GM23338 (cell line): ENCODE measurements at regions not wholly inside any gene's neighbourhood (a gene's known extent, or its start where the extent isn't known, plus 50 kb on each side); places are given as distances from the start of the nearest gene placed in this dataset.

Experiments used
- ATAC-seq: fragments of 200-7000 bp; cut with Tn5 transposase; 3 replicates; pipeline ENCODE4 v1.9.1; 2020
- DNase-seq: peaks from one replicate; pipeline ENCODE4 v3.0.0-alpha.2; 2015; ENCODE audit warnings: low spot score
- H2AFZ ChIP-seq: fragments of 200-600 bp; sonication (generic); 2 replicates; pipeline ENCODE4 v1.8.0; 2016; ENCODE audit warnings: antibody characterized with exemption, mild to moderate bottlenecking, moderate library complexity
- H3F3A ChIP-seq: fragments of 200-600 bp; sonication (generic); replicated peaks from 2 replicates; pipeline ENCODE4 v1.8.0; 2017; ENCODE audit warnings: antibody characterized with exemption, mixed run types, low read depth
- H3K27ac ChIP-seq: fragments of 200-600 bp; sonication (generic); 2 replicates; pipeline ENCODE4 v1.6.1; 2016; ENCODE audit warnings: low read depth
- H3K27me3 ChIP-seq: fragments of 200-600 bp; sonication (generic); 2 replicates; pipeline ENCODE4 v1.8.0; 2016; ENCODE audit warnings: mild to moderate bottlenecking, mixed run types, moderate library complexity; ENCODE audit not compliant: insufficient read depth
- H3K36me3 ChIP-seq: fragments of 200-600 bp; sonication (generic); 2 replicates; pipeline ENCODE4 v1.8.0; 2016; ENCODE audit warnings: mild to moderate bottlenecking; ENCODE audit not compliant: insufficient read depth
- H3K4me1 ChIP-seq: fragments of 200-600 bp; sonication (generic); 2 replicates; pipeline ENCODE4 v1.8.0; 2016; ENCODE audit warnings: mild to moderate bottlenecking, moderate library complexity; ENCODE audit not compliant: insufficient read depth
- H3K4me2 ChIP-seq: fragments of 200-600 bp; sonication (generic); 2 replicates; pipeline ENCODE4 v1.7.1; 2017; ENCODE audit warnings: mixed run types
- H3K4me3 ChIP-seq: fragments of 200-600 bp; sonication (generic); 2 replicates; pipeline ENCODE4 v1.6.1; 2016; ENCODE audit warnings: mixed run types
- H3K79me2 ChIP-seq: fragments of 200-600 bp; sonication (generic); replicated peaks from 2 replicates; pipeline ENCODE4 v1.8.0; 2017; ENCODE audit warnings: mild to moderate bottlenecking; ENCODE audit not compliant: insufficient read depth
- H3K9me2 ChIP-seq: fragments of 200-600 bp; sonication (generic); 2 replicates; pipeline ENCODE4 v1.8.0; 2017; ENCODE audit not compliant: insufficient read depth
- H4K20me1 ChIP-seq: fragments of 200-600 bp; sonication (generic); replicated peaks from 2 replicates; pipeline ENCODE4 v1.8.0; 2017; ENCODE audit warnings: mild to moderate bottlenecking; ENCODE audit not compliant: insufficient read depth
- H3K27ac Mint-ChIP-seq: 2 replicates; pipeline ENCODE4 v1.8.0; 2020; ENCODE audit warnings: inconsistent platforms, mild to moderate bottlenecking, moderate library complexity, mixed read lengths
- H3K27me3 Mint-ChIP-seq: 3 replicates; pipeline ENCODE4 v1.8.0; 2022; ENCODE audit warnings: low read depth, mild to moderate bottlenecking, moderate library complexity, mixed read lengths, inconsistent platforms; ENCODE audit not compliant: insufficient read depth, poor library complexity
- H3K36me3 Mint-ChIP-seq: 3 replicates; pipeline ENCODE4 v1.8.0; 2021; ENCODE audit warnings: low read depth, mild to moderate bottlenecking, inconsistent platforms, moderate library complexity, mixed read lengths
- H3K4me1 Mint-ChIP-seq: 3 replicates; pipeline ENCODE4 v1.8.0; 2020; ENCODE audit warnings: mild to moderate bottlenecking, inconsistent platforms, mixed read lengths
- H3K4me3 Mint-ChIP-seq: 3 replicates; pipeline ENCODE4 v1.8.0; 2021; ENCODE audit warnings: moderate library complexity, mild to moderate bottlenecking, inconsistent platforms, mixed read lengths
- H3K9me3 Mint-ChIP-seq: 3 replicates; pipeline ENCODE4 v1.8.0; 2020; ENCODE audit warnings: moderate library complexity, mild to moderate bottlenecking, inconsistent platforms, mixed read lengths
- CREB1 ChIP-seq: fragments of 250-450 bp; sonication (Bioruptor Pico); IDR thresholded peaks from 2 replicates; pipeline ENCODE4 v1.5.0; 2020; ENCODE audit warnings: low read depth, mild to moderate bottlenecking, moderate library complexity
- EZH2phosphoT487 ChIP-seq: fragments of 200-600 bp; sonication (generic); IDR thresholded peaks from one replicate; pipeline ENCODE4 v1.8.1; 2018; ENCODE audit warnings: antibody characterized with exemption; ENCODE audit not compliant: unreplicated experiment
- JUNB ChIP-seq: IDR thresholded peaks from one replicate; pipeline ENCODE4 v1.6.1; 2016; ENCODE audit warnings: antibody characterized with exemption; ENCODE audit not compliant: unreplicated experiment
- NANOG ChIP-seq: IDR thresholded peaks from 2 replicates; pipeline ENCODE4 v1.6.1; 2016; ENCODE audit warnings: antibody characterized with exemption, borderline replicate concordance
- POLR2AphosphoS5 ChIP-seq: IDR thresholded peaks from 2 replicates; pipeline ENCODE4 v1.6.1; 2016; ENCODE audit warnings: antibody characterized with exemption, low read depth
- STAT1 ChIP-seq: IDR thresholded peaks from one replicate; pipeline ENCODE4 v1.6.1; 2016; ENCODE audit warnings: antibody characterized with exemption; ENCODE audit not compliant: unreplicated experiment
- ZNF114 ChIP-seq: fragments of 250-450 bp; sonication (Bioruptor Pico); IDR thresholded peaks from 2 replicates; pipeline ENCODE4 v1.5.0; 2020; ENCODE audit warnings: mild to moderate bottlenecking, moderate library complexity
- ZNF331 ChIP-seq: fragments of 250-450 bp; sonication (Bioruptor Pico); IDR thresholded peaks from 2 replicates; pipeline ENCODE4 v1.5.0; 2020; ENCODE audit warnings: low read depth, mild to moderate bottlenecking, moderate library complexity
- TF ChIP-seq, protein P1 (sequence below), 2 experiments: fragments of 200-600 bp in 1 of 2; sonication (generic) in 1 of 2; conservative IDR thresholded peaks; 2 replicates each; pipeline versions ENCODE4 v1.5.1 to v1.6.1; 2016 to 2017; ENCODE audit warnings: antibody characterized with exemption in 2 of 2, low read depth in 2 of 2, mild to moderate bottlenecking in 2 of 2, moderate library complexity in 1 of 2
- TF ChIP-seq, protein P2 (sequence below): fragments of 250-450 bp; sonication (Bioruptor Pico); IDR thresholded peaks from 2 replicates; pipeline ENCODE4 v1.5.0; 2020; ENCODE audit warnings: mild to moderate bottlenecking, moderate library complexity
- TF ChIP-seq, protein P3 (sequence below): IDR thresholded peaks from one replicate; pipeline ENCODE4 v1.6.1; 2018; ENCODE audit warnings: antibody characterized with exemption; ENCODE audit not compliant: unreplicated experiment
- TF ChIP-seq, protein P4 (sequence below): IDR thresholded peaks from 2 replicates; pipeline ENCODE4 v1.6.1; 2016; ENCODE audit warnings: antibody characterized with exemption

DNA sequence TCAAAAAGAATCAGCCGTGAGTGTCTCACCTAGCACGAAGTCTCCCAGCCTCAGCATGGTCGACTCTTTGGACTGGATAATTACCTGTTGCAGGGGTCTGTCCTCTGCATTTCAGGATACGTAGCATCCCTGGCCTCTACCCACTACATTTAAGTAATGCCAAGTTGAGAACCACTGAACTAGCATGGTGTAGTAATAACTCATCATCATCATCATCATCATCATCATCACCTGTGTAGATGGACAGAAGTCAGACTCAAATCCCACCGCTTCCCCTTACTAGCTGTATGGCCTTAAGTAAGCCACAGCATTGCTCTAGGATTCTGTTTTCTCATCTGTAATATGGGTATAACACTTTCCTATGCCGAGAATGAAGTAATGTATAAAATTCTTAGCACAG is 373.1 kb upstream of the XYLT1 start:
- no peaks in the 10 kb centered on the region for H3K79me2 ChIP-seq
- peaks cover 7% of the 10 kb centered on the region; the same call in 1 of the 2 replicates for H3K9me2 ChIP-seq
- peaks cover 9% of the 10 kb centered on the region; the same call in 1 of the 2 replicates for H3K4me1 ChIP-seq
- H3K36me3 Mint-ChIP-seq, result no peaks in the 10 kb centered on the region
- H2AFZ ChIP-seq, result no peak overlapping the region
- H3K27ac Mint-ChIP-seq, result no peak overlapping the region
- TF ChIP-seq ZNF114 (CRISPR knock-in tag), result no peak
- TF ChIP-seq ZNF331, result no peak
- TF ChIP-seq JUNB, result no peak
- TF ChIP-seq POLR2AphosphoS5, result no peak
- TF ChIP-seq, protein P1, sequence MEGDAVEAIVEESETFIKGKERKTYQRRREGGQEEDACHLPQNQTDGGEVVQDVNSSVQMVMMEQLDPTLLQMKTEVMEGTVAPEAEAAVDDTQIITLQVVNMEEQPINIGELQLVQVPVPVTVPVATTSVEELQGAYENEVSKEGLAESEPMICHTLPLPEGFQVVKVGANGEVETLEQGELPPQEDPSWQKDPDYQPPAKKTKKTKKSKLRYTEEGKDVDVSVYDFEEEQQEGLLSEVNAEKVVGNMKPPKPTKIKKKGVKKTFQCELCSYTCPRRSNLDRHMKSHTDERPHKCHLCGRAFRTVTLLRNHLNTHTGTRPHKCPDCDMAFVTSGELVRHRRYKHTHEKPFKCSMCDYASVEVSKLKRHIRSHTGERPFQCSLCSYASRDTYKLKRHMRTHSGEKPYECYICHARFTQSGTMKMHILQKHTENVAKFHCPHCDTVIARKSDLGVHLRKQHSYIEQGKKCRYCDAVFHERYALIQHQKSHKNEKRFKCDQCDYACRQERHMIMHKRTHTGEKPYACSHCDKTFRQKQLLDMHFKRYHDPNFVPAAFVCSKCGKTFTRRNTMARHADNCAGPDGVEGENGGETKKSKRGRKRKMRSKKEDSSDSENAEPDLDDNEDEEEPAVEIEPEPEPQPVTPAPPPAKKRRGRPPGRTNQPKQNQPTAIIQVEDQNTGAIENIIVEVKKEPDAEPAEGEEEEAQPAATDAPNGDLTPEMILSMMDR (conservative IDR thresholded peaks at IDR 0.05; ENCODE audit: low read depth in 2 of 2), result no peak
- TF ChIP-seq CREB1 (CRISPR knock-in tag), result no peak
- no peak for TF ChIP-seq NANOG
- TF ChIP-seq, protein P2, sequence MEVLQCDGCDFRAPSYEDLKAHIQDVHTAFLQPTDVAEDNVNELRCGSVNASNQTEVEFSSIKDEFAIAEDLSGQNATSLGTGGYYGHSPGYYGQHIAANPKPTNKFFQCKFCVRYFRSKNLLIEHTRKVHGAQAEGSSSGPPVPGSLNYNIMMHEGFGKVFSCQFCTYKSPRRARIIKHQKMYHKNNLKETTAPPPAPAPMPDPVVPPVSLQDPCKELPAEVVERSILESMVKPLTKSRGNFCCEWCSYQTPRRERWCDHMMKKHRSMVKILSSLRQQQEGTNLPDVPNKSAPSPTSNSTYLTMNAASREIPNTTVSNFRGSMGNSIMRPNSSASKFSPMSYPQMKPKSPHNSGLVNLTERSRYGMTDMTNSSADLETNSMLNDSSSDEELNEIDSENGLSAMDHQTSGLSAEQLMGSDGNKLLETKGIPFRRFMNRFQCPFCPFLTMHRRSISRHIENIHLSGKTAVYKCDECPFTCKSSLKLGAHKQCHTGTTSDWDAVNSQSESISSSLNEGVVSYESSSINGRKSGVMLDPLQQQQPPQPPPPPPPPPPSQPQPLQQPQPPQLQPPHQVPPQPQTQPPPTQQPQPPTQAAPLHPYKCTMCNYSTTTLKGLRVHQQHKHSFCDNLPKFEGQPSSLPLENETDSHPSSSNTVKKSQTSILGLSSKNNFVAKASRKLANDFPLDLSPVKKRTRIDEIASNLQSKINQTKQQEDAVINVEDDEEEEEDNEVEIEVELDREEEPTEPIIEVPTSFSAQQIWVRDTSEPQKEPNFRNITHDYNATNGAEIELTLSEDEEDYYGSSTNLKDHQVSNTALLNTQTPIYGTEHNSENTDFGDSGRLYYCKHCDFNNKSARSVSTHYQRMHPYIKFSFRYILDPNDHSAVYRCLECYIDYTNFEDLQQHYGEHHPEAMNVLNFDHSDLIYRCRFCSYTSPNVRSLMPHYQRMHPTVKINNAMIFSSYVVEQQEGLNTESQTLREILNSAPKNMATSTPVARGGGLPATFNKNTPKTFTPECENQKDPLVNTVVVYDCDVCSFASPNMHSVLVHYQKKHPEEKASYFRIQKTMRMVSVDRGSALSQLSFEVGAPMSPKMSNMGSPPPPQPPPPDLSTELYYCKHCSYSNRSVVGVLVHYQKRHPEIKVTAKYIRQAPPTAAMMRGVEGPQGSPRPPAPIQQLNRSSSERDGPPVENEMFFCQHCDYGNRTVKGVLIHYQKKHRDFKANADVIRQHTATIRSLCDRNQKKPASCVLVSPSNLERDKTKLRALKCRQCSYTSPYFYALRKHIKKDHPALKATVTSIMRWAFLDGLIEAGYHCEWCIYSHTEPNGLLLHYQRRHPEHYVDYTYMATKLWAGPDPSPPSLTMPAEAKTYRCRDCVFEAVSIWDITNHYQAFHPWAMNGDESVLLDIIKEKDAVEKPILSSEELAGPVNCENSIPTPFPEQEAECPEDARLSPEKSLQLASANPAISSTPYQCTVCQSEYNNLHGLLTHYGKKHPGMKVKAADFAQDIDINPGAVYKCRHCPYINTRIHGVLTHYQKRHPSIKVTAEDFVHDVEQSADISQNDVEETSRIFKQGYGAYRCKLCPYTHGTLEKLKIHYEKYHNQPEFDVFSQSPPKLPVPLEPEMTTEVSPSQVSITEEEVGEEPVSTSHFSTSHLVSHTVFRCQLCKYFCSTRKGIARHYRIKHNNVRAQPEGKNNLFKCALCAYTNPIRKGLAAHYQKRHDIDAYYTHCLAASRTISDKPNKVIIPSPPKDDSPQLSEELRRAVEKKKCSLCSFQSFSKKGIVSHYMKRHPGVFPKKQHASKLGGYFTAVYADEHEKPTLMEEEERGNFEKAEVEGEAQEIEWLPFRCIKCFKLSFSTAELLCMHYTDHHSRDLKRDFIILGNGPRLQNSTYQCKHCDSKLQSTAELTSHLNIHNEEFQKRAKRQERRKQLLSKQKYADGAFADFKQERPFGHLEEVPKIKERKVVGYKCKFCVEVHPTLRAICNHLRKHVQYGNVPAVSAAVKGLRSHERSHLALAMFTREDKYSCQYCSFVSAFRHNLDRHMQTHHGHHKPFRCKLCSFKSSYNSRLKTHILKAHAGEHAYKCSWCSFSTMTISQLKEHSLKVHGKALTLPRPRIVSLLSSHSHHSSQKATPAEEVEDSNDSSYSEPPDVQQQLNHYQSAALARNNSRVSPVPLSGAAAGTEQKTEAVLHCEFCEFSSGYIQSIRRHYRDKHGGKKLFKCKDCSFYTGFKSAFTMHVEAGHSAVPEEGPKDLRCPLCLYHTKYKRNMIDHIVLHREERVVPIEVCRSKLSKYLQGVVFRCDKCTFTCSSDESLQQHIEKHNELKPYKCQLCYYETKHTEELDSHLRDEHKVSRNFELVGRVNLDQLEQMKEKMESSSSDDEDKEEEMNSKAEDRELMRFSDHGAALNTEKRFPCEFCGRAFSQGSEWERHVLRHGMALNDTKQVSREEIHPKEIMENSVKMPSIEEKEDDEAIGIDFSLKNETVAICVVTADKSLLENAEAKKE (CRISPR knock-in tag), result no peak
- TF ChIP-seq, protein P3, sequence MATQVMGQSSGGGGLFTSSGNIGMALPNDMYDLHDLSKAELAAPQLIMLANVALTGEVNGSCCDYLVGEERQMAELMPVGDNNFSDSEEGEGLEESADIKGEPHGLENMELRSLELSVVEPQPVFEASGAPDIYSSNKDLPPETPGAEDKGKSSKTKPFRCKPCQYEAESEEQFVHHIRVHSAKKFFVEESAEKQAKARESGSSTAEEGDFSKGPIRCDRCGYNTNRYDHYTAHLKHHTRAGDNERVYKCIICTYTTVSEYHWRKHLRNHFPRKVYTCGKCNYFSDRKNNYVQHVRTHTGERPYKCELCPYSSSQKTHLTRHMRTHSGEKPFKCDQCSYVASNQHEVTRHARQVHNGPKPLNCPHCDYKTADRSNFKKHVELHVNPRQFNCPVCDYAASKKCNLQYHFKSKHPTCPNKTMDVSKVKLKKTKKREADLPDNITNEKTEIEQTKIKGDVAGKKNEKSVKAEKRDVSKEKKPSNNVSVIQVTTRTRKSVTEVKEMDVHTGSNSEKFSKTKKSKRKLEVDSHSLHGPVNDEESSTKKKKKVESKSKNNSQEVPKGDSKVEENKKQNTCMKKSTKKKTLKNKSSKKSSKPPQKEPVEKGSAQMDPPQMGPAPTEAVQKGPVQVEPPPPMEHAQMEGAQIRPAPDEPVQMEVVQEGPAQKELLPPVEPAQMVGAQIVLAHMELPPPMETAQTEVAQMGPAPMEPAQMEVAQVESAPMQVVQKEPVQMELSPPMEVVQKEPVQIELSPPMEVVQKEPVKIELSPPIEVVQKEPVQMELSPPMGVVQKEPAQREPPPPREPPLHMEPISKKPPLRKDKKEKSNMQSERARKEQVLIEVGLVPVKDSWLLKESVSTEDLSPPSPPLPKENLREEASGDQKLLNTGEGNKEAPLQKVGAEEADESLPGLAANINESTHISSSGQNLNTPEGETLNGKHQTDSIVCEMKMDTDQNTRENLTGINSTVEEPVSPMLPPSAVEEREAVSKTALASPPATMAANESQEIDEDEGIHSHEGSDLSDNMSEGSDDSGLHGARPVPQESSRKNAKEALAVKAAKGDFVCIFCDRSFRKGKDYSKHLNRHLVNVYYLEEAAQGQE, result no peak
- TF ChIP-seq, protein P4, sequence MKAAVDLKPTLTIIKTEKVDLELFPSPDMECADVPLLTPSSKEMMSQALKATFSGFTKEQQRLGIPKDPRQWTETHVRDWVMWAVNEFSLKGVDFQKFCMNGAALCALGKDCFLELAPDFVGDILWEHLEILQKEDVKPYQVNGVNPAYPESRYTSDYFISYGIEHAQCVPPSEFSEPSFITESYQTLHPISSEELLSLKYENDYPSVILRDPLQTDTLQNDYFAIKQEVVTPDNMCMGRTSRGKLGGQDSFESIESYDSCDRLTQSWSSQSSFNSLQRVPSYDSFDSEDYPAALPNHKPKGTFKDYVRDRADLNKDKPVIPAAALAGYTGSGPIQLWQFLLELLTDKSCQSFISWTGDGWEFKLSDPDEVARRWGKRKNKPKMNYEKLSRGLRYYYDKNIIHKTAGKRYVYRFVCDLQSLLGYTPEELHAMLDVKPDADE, result no peak
- TF ChIP-seq EZH2phosphoT487, result no peak
- no peak for TF ChIP-seq STAT1
- no peaks in the 10 kb centered on the region for H4K20me1 ChIP-seq
- ATAC-seq (no peak), DNase-seq (no peak)
- H3K36me3 ChIP-seq, result no peaks in the 10 kb centered on the region
- H3K27ac ChIP-seq, result no peak overlapping the region
- no peaks in the 10 kb centered on the region for H3K27me3 Mint-ChIP-seq
- H3K4me3 Mint-ChIP-seq, result no peak overlapping the region
- no peaks in the 10 kb centered on the region for H3F3A ChIP-seq
- H3K27me3 ChIP-seq, result no peaks in the 10 kb centered on the region
- peaks cover 16% of the 10 kb centered on the region for H3K4me1 Mint-ChIP-seq
- no peaks in the 10 kb centered on the region; the same call in 2 of the 3 replicates for H3K9me3 Mint-ChIP-seq
- H3K4me2 ChIP-seq, result no peak overlapping the region
- H3K4me3 ChIP-seq, result no peak overlapping the region
